Brain microvascular endothelial cell (primary cell): ENCODE measurements at regions not wholly inside any gene's neighbourhood (a gene's known extent, or its start where the extent isn't known, plus 50 kb on each side); places are given as distances from the start of the nearest gene placed in this dataset.

ENCODE experiments used
- DNase-seq: peaks from one replicate; pipeline ENCODE4 v3.0.0-alpha.2; 2020
- H3K27ac ChIP-seq: fragments of 250-450 bp; sonication (Bioruptor Pico); 2 replicates; pipeline ENCODE4 v1.5.1; 2020; ENCODE audit warnings: mild to moderate bottlenecking, moderate library complexity
- H3K27me3 ChIP-seq: fragments of 250-450 bp; sonication (Bioruptor Pico); replicated peaks from 2 replicates; pipeline ENCODE4 v1.5.1; 2020; ENCODE audit warnings: mild to moderate bottlenecking
- H3K36me3 ChIP-seq: fragments of 250-450 bp; sonication (Bioruptor Pico); replicated peaks from 2 replicates; pipeline ENCODE4 v1.5.1; 2020; ENCODE audit warnings: mild to moderate bottlenecking
- H3K4me3 ChIP-seq: 2 replicates; pipeline ENCODE4 v1.5.1; 2011; ENCODE audit warnings: low read depth, mild to moderate bottlenecking, control low read depth, low read length, moderate library complexity
- CTCF ChIP-seq: IDR thresholded peaks from 2 replicates; pipeline ENCODE4 v1.5.1; 2011; ENCODE audit warnings: low read depth, mild to moderate bottlenecking, moderate library complexity, low read length, control low read depth, inconsistent platforms; ENCODE audit errors: missing control alignments
- in situ Hi-C: cut with HindIII; loops from 2 replicates; pipeline ENCODE4 v1.10.0; 2017; ENCODE audit warnings: low sequenced_read_pairs, low pct_ligation_motif_present

- Histone ChIP-seq H3K27ac (no peak overlapping the region), H3K36me3 (no peaks in the 10 kb centered on the region), H3K4me3 (no peak overlapping the region), H3K27me3 (no peaks in the 10 kb centered on the region)
- no peak for DNase-seq
- no peak for TF ChIP-seq CTCF
- in situ Hi-C loops, result no loop called here
These were observed 107.7 kb upstream of the PPP2R5A start for GRCh38 chr1:212177542-212177941.

- H3K27ac ChIP-seq, result no peak overlapping the region
- no peak for DNase-seq
These were observed 106.4 kb upstream of the PPP2R5A start for GRCh38 chr1:212178851-212179250.

GRCh38 chr1:212179394-212180076, 105.7 kb upstream of the PPP2R5A start:
- no peaks in the 10 kb centered on the region for H3K27me3 ChIP-seq
- H3K36me3 ChIP-seq, result no peaks in the 10 kb centered on the region
- peak; percentile 92 for DNase-seq
- H3K27ac ChIP-seq, result peak overlapping the region; percentile 45
- TF ChIP-seq CTCF, result no peak
- in situ Hi-C loops, result no loop called here
- no peak overlapping the region for H3K4me3 ChIP-seq

More at GRCh38 chr1:212178851-212179250, 106.4 kb upstream of the PPP2R5A start:
- TF ChIP-seq CTCF, result no peak
- Histone ChIP-seq H3K36me3 (no peaks in the 10 kb centered on the region), H3K4me3 (no peak overlapping the region), H3K27me3 (no peaks in the 10 kb centered on the region)
- in situ Hi-C loops, result no loop called here

GRCh38 chr1:212181015-212181882, 104.0 kb upstream of the PPP2R5A start:
- TF ChIP-seq CTCF, result no peak
- in situ Hi-C loops, result no loop called here
- H3K27me3 ChIP-seq, result no peaks in the 10 kb centered on the region
- H3K27ac ChIP-seq, result no peak overlapping the region
- H3K4me3 ChIP-seq, result no peak overlapping the region
- DNase-seq, result no peak
- H3K36me3 ChIP-seq, result no peaks in the 10 kb centered on the region

- Histone ChIP-seq H3K27me3 (no peaks in the 10 kb centered on the region), H3K36me3 (no peaks in the 10 kb centered on the region), H3K27ac (no peak overlapping the region), H3K4me3 (no peak overlapping the region)
- no peak for DNase-seq
- in situ Hi-C loops, result no loop called here
- TF ChIP-seq CTCF, result no peak
These were observed 103.0 kb upstream of the PPP2R5A start for GRCh38 chr1:212182171-212182570.
